Epithelial cell of esophagus (primary cell): ENCODE measurements at regions not wholly inside any gene's neighbourhood (a gene's known extent, or its start where the extent isn't known, plus 50 kb on each side); places are given as distances from the start of the nearest gene placed in this dataset.

ENCODE experiments used
- DNase-seq: peaks from one replicate; pipeline ENCODE4 v3.0.0; 2010; ENCODE audit warnings: low read depth
- H3K4me3 ChIP-seq: 2 replicates; pipeline ENCODE4 v1.5.1; 2011; ENCODE audit warnings: mild to moderate bottlenecking, low read length, control low read depth
- TF ChIP-seq, protein P1 (sequence below): IDR thresholded peaks from 2 replicates; pipeline ENCODE4 v1.5.1; 2011; ENCODE audit warnings: low read depth, mild to moderate bottlenecking, low read length, control low read depth, inconsistent platforms; ENCODE audit not compliant: insufficient read depth; ENCODE audit errors: missing control alignments

DNA sequence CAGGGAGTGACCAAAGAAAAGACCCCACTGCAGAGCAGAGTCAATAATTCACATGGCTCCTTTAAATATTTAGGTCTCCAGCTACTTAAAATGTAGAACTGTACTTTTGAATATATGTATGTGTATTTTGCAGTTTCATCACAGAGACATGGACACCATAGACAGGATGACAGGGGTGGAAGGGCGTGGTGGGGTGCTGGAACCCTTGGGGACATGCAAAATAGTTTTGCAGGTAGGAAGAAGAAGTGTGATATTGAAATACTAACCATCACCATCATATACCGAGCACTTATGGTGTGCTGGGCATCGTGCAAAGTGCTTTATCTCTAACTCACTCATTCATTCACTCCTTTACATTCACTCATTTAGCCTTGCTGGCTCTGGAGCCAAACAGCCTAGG lies 72.5 kb upstream of the IGSF21 start:
- no peak overlapping the region for H3K4me3 ChIP-seq
- no peak for DNase-seq
- TF ChIP-seq, protein P1, sequence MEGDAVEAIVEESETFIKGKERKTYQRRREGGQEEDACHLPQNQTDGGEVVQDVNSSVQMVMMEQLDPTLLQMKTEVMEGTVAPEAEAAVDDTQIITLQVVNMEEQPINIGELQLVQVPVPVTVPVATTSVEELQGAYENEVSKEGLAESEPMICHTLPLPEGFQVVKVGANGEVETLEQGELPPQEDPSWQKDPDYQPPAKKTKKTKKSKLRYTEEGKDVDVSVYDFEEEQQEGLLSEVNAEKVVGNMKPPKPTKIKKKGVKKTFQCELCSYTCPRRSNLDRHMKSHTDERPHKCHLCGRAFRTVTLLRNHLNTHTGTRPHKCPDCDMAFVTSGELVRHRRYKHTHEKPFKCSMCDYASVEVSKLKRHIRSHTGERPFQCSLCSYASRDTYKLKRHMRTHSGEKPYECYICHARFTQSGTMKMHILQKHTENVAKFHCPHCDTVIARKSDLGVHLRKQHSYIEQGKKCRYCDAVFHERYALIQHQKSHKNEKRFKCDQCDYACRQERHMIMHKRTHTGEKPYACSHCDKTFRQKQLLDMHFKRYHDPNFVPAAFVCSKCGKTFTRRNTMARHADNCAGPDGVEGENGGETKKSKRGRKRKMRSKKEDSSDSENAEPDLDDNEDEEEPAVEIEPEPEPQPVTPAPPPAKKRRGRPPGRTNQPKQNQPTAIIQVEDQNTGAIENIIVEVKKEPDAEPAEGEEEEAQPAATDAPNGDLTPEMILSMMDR = no peak

DNA sequence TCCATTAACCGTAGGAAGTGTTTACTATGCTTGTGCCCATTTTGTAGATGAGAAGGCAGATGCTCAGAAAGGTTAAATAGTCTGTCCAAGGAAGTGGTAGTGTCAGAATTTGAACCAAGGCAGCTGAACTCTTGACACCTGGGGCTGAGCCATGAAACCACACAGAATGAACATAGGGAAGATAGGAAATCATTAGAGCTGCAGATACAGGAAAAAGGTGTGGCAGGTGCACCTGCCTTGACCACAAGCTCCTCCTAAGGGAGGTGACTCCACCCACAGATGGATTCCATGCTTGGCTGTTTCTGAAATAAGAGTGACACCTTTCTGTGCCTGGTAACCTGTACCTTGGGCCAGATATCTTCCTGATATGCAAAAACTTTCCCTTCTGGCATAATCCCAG lies 69.9 kb upstream of the IGSF21 start:
- H3K4me3 ChIP-seq = no peak overlapping the region
- TF ChIP-seq, protein P1 = no peak
- DNase-seq = no peak

DNA sequence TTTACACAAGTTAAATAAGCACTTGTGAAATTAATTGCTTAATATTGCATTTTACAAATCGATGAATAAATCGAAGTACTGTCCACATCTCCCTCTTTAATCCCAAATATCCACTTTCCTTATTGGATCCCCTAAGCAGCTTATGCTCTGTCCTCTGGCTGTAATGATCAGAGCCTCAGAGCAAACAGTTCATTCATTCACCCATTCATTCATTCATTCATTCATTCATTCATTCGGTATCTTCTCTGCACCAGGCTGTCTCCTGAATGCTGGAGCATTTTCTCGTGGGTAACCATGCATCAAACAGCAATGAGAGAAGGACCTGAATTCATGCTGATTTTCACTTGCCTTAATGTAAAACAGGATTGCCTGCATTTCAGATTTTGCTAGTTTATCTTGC lies 69.5 kb upstream of the IGSF21 start:
- DNase-seq = no peak
- TF ChIP-seq, protein P1 = no peak
- H3K4me3 ChIP-seq = no peak overlapping the region

DNA sequence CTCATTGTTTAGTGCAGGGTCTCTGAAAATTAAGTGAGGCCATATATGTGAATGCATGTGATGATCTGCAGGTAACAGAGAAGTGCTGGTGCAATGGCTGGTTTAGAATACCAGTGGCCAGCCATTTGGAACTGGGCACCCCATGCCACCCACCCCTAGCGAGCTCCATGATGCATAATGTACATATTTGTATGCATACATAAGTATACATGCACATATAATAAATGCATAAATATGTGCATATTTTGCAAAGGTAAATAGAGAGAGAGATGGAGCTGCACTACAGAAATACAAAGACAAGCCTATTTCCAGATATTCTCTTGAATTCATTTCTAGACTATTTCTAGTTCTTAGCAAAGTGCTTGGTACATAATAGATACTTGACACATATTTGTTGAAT lies 68.5 kb upstream of the IGSF21 start:
- H3K4me3 ChIP-seq = no peak overlapping the region
- no peak for DNase-seq
- TF ChIP-seq, protein P1 = no peak

DNA sequence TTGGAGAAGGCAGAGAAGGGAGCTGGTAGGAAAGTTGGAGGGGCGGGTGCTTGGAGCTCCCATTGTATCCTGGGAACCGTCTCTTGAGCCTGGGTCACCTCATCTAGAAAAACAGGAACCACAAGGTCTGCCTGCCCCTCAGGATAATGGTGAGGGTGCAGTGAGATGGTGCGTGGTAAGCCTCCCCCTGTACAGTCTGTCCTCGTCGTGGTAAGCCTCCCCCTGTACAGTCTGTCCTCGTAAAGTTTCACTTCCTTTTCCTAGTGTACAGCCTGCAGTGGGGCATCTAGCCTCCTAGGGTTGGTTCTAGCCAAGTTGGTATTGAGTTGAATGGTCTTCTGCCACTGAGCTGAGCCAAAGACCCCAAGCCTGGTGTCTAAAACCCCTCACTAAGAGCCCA lies 66.5 kb upstream of the IGSF21 start:
- no peak for DNase-seq
- TF ChIP-seq, protein P1 = no peak
- H3K4me3 ChIP-seq = no peak overlapping the region

DNA sequence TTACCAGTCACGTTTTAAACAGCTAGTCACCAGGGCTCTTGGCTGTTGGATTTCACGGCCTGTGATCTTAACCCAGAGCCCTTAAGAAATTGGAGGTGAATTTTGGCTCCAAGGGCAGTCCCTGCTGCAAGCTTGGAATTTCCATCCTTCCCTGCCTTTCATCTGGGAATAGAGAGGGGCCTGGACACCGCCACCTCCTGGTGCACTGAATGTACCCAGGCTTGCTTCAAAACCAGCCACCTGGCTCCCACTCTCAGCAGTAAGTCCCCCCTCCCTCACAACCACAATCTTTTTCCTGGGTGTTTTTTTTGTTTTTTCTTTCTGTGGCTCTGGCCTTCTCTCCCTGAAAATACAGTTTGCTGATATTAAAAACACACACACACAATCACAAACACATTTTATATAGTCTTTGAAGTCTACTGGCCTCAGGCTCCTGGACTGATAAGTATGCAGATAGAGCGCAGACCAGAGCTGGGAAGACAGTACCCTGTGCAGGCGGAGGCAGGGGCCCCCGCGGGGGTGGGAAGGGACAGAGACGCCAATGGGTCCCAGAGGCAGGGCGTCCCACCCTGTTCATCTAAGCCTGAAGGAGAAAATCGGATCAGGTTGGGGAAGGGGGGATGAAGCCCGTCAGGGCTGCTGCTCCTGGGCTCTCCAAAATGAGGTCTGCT lies 65.8 kb upstream of the IGSF21 start:
- no peak for DNase-seq
- H3K4me3 ChIP-seq = no peak overlapping the region
- TF ChIP-seq, protein P1 = no peak

DNA sequence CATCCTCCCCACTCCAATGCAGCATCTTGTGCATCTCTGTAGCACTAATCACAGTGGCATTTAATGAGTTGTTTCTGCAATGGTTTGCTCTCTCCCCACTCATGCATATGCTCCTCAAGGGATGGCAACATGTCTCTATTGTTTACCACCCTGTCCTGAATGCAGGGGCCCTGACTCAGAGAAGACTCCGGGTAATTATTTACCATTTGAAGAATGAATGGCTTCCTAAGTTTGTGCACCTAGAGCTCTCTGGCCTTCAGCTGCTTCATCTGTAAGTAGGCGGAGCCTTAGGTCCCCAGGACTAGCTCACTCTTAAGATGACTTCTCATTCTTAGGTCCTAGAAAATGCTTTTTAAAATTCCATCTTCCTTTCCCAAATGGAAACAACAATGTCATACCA lies 63.7 kb upstream of the IGSF21 start:
- no peak for DNase-seq
- no peak overlapping the region for H3K4me3 ChIP-seq
- TF ChIP-seq, protein P1 = no peak
